Thymus (tissue), 11 donors: ENCODE measurements at regions not wholly inside any gene's neighbourhood (a gene's known extent, or its start where the extent isn't known, plus 50 kb on each side); places are given as distances from the start of the nearest gene placed in this dataset.
"Not testable (repeated sequence)": the region's sequence is repeated elsewhere in the genome, so short reads cannot be mapped to it uniquely, and the experiment has no call there.

Source experiments
- DNase-seq, 9 donors: peaks; one replicate each; pipeline ENCODE4 v3.0.0-alpha.2; 2013; ENCODE audit warnings: low spot score in 9 of 9, low read depth in 6 of 9, missing footprints in 1 of 9
- H3K27ac ChIP-seq, 2 donors: one replicate each; pipeline ENCODE4 v1.5.1; 2013; ENCODE audit warnings: control low read depth in 1 of 2, low read depth in 1 of 2, low read length in 1 of 2, mild to moderate bottlenecking in 1 of 2, moderate library complexity in 1 of 2
- H3K27me3 ChIP-seq, 2 donors: one replicate each; pipeline ENCODE4 v1.5.1; 2013; ENCODE audit warnings: low read length in 1 of 2; ENCODE audit not compliant: control insufficient read depth in 2 of 2, insufficient read depth in 1 of 2
- H3K36me3 ChIP-seq, 2 donors: one replicate each; pipeline ENCODE4 v1.5.1; 2013; ENCODE audit warnings: low read length in 1 of 2, mild to moderate bottlenecking in 1 of 2, moderate library complexity in 1 of 2; ENCODE audit not compliant: control insufficient read depth in 2 of 2, insufficient read depth in 2 of 2
- H3K4me1 ChIP-seq, 2 donors: one replicate each; pipeline ENCODE4 v1.5.1; 2013; ENCODE audit warnings: low read length in 2 of 2; ENCODE audit not compliant: control insufficient read depth in 2 of 2, insufficient read depth in 2 of 2
- H3K4me3 ChIP-seq, 2 donors: one replicate each; pipeline ENCODE4 v1.5.1; 2013; ENCODE audit warnings: low read length in 2 of 2, control low read depth in 1 of 2, mild to moderate bottlenecking in 1 of 2
- H3K9me3 ChIP-seq, 2 donors: one replicate each; pipeline ENCODE4 v1.5.1; 2013; ENCODE audit warnings: low read length in 1 of 2, mild to moderate bottlenecking in 1 of 2; ENCODE audit not compliant: control insufficient read depth in 2 of 2, insufficient read depth in 1 of 2
- WGBS: extraction: QIAGEN DNeasy Blood & Tissue Kit; methylation state at CpG from one replicate; pipeline ENCODE4 v1.1.7; 2013; 5-methylcytosine and 5-hydroxymethylcytosine counted together
- donor health status: healthy.

DNA sequence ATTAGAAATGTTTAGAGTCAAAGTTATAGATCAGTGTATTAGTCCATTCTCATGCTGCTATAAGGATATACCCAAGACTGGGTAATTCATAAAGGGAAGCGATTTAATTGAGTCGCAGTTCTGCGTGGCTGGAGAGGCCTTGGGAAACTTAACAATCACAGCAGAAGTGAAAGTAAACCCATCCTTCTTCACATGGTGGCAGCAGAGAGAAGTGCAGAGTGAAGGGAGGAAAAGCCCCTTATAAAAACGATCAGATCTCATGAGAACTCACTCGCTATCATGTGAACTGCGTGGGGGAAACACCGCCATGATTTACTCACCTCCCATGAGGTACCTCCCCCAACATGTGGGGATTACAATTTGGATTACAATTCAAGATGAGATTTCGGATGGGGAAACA lies 871.5 kb downstream of the DIPK2A start:
- Histone ChIP-seq H3K4me1 (no peaks in the 10 kb centered on the region), H3K27me3 (no peaks in the 10 kb centered on the region), H3K27ac (no peak overlapping the region), H3K9me3 (no peaks in the 10 kb centered on the region), H3K36me3 (no peaks in the 10 kb centered on the region), H3K4me3 (no peak overlapping the region)
- WGBS = 91% methylated on average over 8 of the region's 8 CpGs
- DNase-seq = no peak

DNA sequence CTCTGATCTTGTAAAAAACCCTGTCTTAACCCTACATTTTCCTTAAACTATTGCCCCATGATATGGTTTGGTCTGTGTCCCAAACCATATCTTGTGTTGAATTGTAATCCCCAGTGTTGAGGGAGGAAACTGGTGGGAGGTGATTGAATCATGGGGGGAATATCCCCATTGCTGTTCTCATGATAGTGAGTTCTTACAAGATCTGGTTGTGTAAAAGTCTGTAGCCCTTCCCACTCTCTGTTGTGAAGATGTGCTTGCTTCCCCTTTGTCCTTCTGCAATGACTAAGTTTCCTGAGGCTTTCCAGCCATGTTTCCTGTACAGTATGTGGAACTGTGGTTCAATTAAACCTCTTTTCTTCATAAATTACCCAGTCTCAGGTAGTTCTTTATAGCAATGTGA lies 881.4 kb downstream of the DIPK2A start:
- no peak for DNase-seq
- no peaks in the 10 kb centered on the region for H3K27me3 ChIP-seq
- no peaks in the 10 kb centered on the region for H3K4me1 ChIP-seq
- no peaks in the 10 kb centered on the region for H3K36me3 ChIP-seq
- no peak overlapping the region for H3K27ac ChIP-seq
- no peaks in the 10 kb centered on the region for H3K9me3 ChIP-seq
- no peak overlapping the region for H3K4me3 ChIP-seq

DNA sequence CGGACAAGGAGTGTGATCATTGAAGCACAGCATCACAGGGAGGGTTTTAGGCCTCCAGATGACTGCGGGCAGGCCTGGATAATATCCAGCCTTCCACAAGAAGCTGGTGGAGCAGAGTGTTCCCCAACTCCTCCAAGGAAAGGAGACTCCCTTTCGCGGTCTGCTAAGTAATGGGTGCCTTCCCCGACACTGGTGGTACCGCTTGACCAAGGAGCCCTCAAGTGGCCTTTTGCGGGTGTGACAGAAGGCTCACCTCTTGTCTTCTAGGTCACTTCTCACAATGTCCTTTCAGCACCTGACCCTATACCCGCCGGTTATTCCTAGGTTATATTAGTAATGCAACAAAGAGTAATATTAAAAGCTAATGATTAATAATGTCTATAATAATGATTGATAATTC lies 882.4 kb downstream of the DIPK2A start:
- not testable (repeated sequence) for H3K27me3 ChIP-seq, H3K4me1 ChIP-seq, H3K9me3 ChIP-seq, H3K4me3 ChIP-seq, H3K36me3 ChIP-seq, DNase-seq, H3K27ac ChIP-seq
- WGBS = 97% methylated on average over 9 of the region's 9 CpGs

DNA sequence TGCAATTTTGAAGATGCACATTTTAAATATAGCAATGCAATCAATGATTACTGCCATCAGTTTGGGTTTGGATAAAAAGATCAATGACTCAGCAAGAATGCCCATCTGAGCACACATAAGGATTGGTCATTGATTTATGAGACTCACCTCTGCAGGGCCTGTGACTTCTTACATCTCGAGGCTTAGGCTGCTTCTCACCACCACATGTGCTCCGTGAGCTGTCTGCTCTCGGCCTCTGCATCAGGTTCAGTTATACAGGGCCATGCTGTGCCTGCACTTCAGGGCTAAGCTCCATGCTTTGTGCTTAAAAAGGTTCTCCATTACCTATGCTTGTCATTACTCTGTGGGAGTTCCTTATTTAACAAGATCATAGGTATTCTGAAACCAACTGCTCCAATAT lies 887.5 kb downstream of the DIPK2A start:
- Histone ChIP-seq H3K4me3 (no peak overlapping the region), H3K36me3 (no peaks in the 10 kb centered on the region), H3K9me3 (no peaks in the 10 kb centered on the region), H3K4me1 (no peaks in the 10 kb centered on the region), H3K27ac (no peak overlapping the region), H3K27me3 (no peaks in the 10 kb centered on the region)
- WGBS = 94% methylated on average over 3 of the region's 3 CpGs
- no peak for DNase-seq

DNA sequence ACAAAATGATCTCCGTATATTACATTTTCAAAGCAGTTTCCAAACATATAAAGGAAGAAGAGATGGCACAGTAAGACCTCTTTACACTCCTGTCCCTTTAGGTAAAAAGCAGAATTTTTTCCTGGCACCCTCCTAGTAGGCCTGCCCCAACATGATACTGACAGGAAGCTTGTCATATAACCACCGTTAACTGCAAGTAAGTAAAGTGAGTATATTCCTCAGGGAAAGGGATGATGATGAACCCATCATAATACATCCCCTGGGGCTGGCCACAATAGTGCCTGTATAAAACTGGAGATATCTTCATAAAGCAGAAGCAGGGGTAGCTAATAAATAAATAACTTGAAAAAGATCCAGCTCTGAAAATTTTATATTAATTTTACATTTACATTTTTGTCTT lies 893.0 kb downstream of the DIPK2A start:
- H3K4me1 ChIP-seq = no peaks in the 10 kb centered on the region
- DNase-seq = no peak
- H3K36me3 ChIP-seq = no peaks in the 10 kb centered on the region
- no peak overlapping the region for H3K4me3 ChIP-seq
- H3K9me3 ChIP-seq = no peaks in the 10 kb centered on the region
- 90% methylated on average over 2 of the region's 2 CpGs for WGBS
- H3K27ac ChIP-seq = no peak overlapping the region
- H3K27me3 ChIP-seq = no peaks in the 10 kb centered on the region

DNA sequence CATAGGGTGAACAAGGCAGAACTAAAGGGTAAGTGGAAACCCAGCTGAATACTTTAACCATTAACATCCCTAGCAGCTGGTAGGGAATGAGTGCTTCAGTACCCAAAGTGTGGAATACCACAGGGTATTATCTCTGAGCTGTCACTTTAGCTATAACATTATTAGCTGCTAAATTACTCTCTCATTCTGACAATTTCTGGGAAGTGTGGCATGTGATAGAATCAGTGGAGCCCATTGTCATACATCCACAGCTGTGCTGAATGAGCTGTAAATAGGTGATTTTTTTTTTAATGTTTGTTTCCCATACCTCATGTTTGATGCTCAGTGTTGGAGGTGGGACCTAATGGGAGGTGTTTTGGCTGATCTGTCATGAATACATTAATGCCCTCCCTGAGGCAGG lies 894.3 kb downstream of the DIPK2A start:
- H3K27me3 ChIP-seq = no peaks in the 10 kb centered on the region

DNA sequence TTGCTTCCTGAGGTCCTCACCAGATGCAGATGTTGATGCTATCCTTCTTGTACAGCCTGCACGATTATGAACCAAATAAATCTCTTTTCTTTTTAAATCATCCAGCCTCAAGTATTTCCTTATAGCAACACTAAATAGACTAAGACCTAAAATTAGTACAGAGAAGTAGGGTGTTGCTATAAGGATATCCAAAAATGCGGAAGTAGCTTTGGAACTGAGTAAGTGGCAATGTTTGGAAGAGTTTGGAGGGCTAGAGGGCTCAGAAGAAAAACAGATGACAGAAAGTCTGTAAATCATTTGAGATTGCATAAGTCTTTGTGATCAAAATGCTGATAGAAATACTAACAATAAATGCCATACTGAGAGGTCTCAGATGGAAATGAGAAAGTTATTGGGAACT lies 894.9 kb downstream of the DIPK2A start:
- Histone ChIP-seq H3K36me3 (no peaks in the 10 kb centered on the region), H3K9me3 (no peaks in the 10 kb centered on the region), H3K27ac (no peak overlapping the region), H3K4me3 (no peak overlapping the region), H3K27me3 (no peaks in the 10 kb centered on the region), H3K4me1 (no peaks in the 10 kb centered on the region)
- 17% methylated on average over 2 of the region's 2 CpGs for WGBS
- DNase-seq = no peak

More for the DNA sequence above, 894.3 kb downstream of the DIPK2A start:
- DNase-seq = no peak
- H3K27ac ChIP-seq = no peak overlapping the region
- no peaks in the 10 kb centered on the region for H3K9me3 ChIP-seq
- H3K36me3 ChIP-seq = no peaks in the 10 kb centered on the region
- no peak overlapping the region for H3K4me3 ChIP-seq
- H3K4me1 ChIP-seq = no peaks in the 10 kb centered on the region

DNA sequence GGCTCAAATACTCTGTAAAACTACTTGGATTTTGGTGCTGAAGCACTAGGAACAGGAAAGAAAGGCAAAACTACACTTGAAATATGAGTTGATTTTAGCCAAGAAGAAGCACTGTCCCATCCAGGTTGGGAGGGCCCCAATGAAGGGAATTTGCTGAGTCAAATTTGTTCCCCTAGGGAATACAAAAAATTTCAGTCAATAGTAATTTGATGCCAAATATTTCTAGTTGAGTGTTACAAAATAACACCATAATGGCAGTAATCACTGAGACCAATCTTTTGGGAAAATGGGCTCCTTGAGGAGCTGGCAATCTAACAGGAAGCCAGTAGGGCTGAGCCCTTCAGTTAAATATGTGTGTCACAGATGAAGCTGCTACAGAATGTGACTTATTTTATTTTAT lies 896.9 kb downstream of the DIPK2A start:
- H3K27me3 ChIP-seq = no peaks in the 10 kb centered on the region

DNA sequence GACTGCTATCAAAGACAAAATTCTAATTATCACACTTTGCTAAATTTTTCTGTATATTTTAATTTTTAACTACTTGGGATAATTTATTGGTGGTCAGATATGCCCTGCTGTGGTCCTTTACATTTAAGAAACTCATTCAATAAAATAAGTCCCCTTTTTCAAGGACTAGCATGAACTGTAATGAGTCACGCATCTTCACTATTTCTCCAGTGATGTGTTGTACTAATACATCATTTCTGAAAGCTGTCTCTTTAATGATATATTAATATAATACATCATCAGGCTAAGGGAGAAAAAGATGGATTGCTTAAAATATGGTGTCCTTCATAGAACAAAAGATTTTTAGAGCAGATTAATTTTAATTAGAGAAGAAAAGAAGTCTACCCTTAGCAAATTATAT lies 901.4 kb downstream of the DIPK2A start:
- H3K27ac ChIP-seq = no peak overlapping the region
- WGBS = 97% methylated on average over 1 of the region's 1 CpG
- no peak overlapping the region for H3K4me3 ChIP-seq
- no peak for DNase-seq
- H3K9me3 ChIP-seq = no peaks in the 10 kb centered on the region
- H3K4me1 ChIP-seq = no peaks in the 10 kb centered on the region
- no peaks in the 10 kb centered on the region for H3K36me3 ChIP-seq
- H3K27me3 ChIP-seq = no peaks in the 10 kb centered on the region

More for the DNA sequence above, 896.9 kb downstream of the DIPK2A start:
- no peak for DNase-seq
- H3K9me3 ChIP-seq = no peaks in the 10 kb centered on the region
- no peaks in the 10 kb centered on the region for H3K4me1 ChIP-seq
- H3K4me3 ChIP-seq = no peak overlapping the region
- H3K36me3 ChIP-seq = no peaks in the 10 kb centered on the region
- H3K27ac ChIP-seq = no peak overlapping the region

DNA sequence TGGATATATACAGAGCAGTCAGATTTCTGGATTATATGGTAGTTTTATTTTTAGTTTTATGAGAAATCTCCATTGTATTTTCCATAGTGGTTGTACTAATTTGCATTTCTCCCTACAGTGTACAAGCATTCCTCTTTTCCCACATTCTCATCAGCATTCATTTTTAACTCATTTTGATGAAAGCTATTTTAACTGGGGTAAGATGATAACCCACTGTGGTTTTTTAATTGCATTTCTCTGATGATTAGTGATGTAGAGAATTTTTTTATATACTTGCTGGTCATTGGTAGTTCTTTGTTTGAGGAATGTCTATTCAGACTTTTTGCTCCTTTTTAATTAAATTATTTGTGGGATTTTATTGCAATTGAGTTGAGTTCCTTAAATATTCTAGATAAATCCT lies 903.6 kb downstream of the DIPK2A start:
- Histone ChIP-seq H3K27ac (no peak overlapping the region), H3K9me3 (no peaks in the 10 kb centered on the region), H3K36me3 (no peaks in the 10 kb centered on the region), H3K4me1 (no peaks in the 10 kb centered on the region), H3K4me3 (no peak overlapping the region), H3K27me3 (no peaks in the 10 kb centered on the region)
- no peak for DNase-seq
